ENCODE measurements at regions not wholly inside any gene's neighbourhood (a gene's known extent, or its start where the extent isn't known, plus 50 kb on each side); places are given as distances from the start of the nearest gene placed in this dataset.
"Not testable (repeated sequence)": the region's sequence is repeated elsewhere in the genome, so short reads cannot be mapped to it uniquely, and the experiment has no call there.

- DNase-seq (ENCODE audit: low read depth, low spot score) = peak; percentile 74
These were observed 198.4 kb upstream of the FERMT1 start for GRCh38 chr20:6321235-6321634.

GRCh38 chr20:6311841-6312655 is 189.2 kb upstream of the FERMT1 start:
- no peak for DNase-seq (ENCODE audit: low read depth, low spot score)

GRCh38 chr20:6311097-6311496 is 188.3 kb upstream of the FERMT1 start:
- no peak for DNase-seq (ENCODE audit: low read depth, low spot score)

- no peak for DNase-seq (ENCODE audit: low read depth, low spot score)
These were observed 182.7 kb upstream of the FERMT1 start for GRCh38 chr20:6305536-6305935.

GRCh38 chr20:6302041-6302440 is 179.2 kb upstream of the FERMT1 start:
- DNase-seq (ENCODE audit: low read depth, low spot score) = no peak

GRCh38 chr20:6299456-6299855 is 176.6 kb upstream of the FERMT1 start:
- no peak for DNase-seq (ENCODE audit: low read depth, low spot score)

GRCh38 chr20:6298049-6298448 is 175.2 kb upstream of the FERMT1 start:
- no peak for DNase-seq (ENCODE audit: low read depth, low spot score)

- DNase-seq (ENCODE audit: low read depth, low spot score) = no peak
These were observed 173.0 kb upstream of the FERMT1 start for GRCh38 chr20:6295867-6296256.

- peak; percentile 9 for DNase-seq (ENCODE audit: low read depth, low spot score)
These were observed 172.5 kb upstream of the FERMT1 start for GRCh38 chr20:6295127-6295866.

GRCh38 chr20:6287471-6287870 is 164.6 kb upstream of the FERMT1 start:
- no peak for DNase-seq (ENCODE audit: low read depth, low spot score)

GRCh38 chr20:6282642-6283041 is 159.8 kb upstream of the FERMT1 start:
- no peak for DNase-seq (ENCODE audit: low read depth, low spot score)

GRCh38 chr20:6277661-6278240 is 154.9 kb upstream of the FERMT1 start:
- DNase-seq (ENCODE audit: low read depth, low spot score) = peak; percentile 5

GRCh38 chr20:6270404-6270803 is 147.6 kb upstream of the FERMT1 start:
- not testable (repeated sequence) for DNase-seq (ENCODE audit: low read depth, low spot score)

- peak; percentile 43 for DNase-seq (ENCODE audit: low read depth, low spot score)
These were observed 146.5 kb upstream of the FERMT1 start for GRCh38 chr20:6269168-6269873.

GRCh38 chr20:6265204-6265904 is 142.5 kb upstream of the FERMT1 start:
- DNase-seq (ENCODE audit: low read depth, low spot score) = no peak

- no peak for DNase-seq (ENCODE audit: low read depth, low spot score)
These were observed 130.6 kb upstream of the FERMT1 start for GRCh38 chr20:6253396-6253795.

- DNase-seq (ENCODE audit: low read depth, low spot score) = no peak
These were observed 122.6 kb upstream of the FERMT1 start for GRCh38 chr20:6245436-6245835.

- DNase-seq (ENCODE audit: low read depth, low spot score) = no peak
These were observed 118.8 kb upstream of the FERMT1 start for GRCh38 chr20:6241591-6241990.

GRCh38 chr20:6240059-6240458 is 117.2 kb upstream of the FERMT1 start:
- peak; percentile 8 for DNase-seq (ENCODE audit: low read depth, low spot score)

GRCh38 chr20:6238421-6238820 is 115.6 kb upstream of the FERMT1 start:
- DNase-seq (ENCODE audit: low read depth, low spot score) = no peak

- DNase-seq (ENCODE audit: low read depth, low spot score) = no peak
These were observed 112.7 kb upstream of the FERMT1 start for GRCh38 chr20:6235510-6235909.

Data from ELF-1 (cell line).